Transverse colon (tissue), 4 donors: ENCODE measurements at regions not wholly inside any gene's neighbourhood (a gene's known extent, or its start where the extent isn't known, plus 50 kb on each side); places are given as distances from the start of the nearest gene placed in this dataset.

Experiments used
- DNase-seq: peaks from one replicate; pipeline ENCODE4 v3.0.0-alpha.2; 2019
- H3K27ac ChIP-seq, 4 donors: fragments of 200-600 bp; sonication (generic); 2 replicates each; pipeline ENCODE4 v1.5.1; 2016 to 2018; ENCODE audit warnings: inconsistent platforms in 4 of 4
- H3K27me3 ChIP-seq: fragments of 200-600 bp; sonication (generic); 2 replicates; pipeline ENCODE4 v1.5.1; 2017; ENCODE audit warnings: inconsistent platforms
- H3K36me3 ChIP-seq, 4 donors: fragments of 200-600 bp; sonication (generic); 2 replicates each; pipeline ENCODE4 v1.5.1; 2017 to 2019; ENCODE audit warnings: inconsistent platforms in 4 of 4
- H3K4me1 ChIP-seq, 4 donors: fragments of 200-600 bp; sonication (generic); 2 replicates each; pipeline ENCODE4 v1.5.1; 2017 to 2020; ENCODE audit warnings: inconsistent platforms in 4 of 4
- H3K4me3 ChIP-seq, 4 donors: fragments of 200-600 bp; sonication (generic); 1 replicate in 1 of 4; 2 replicates in 3 of 4; pipeline versions ENCODE4 v1.5.1 to v1.6.1; 2017 to 2019; ENCODE audit warnings: inconsistent platforms in 4 of 4
- H3K9me3 ChIP-seq, 2 donors: fragments of 200-600 bp; sonication (generic); 2 replicates each; pipeline ENCODE4 v1.5.1; 2017 to 2019; ENCODE audit warnings: inconsistent platforms in 2 of 2
- CTCF ChIP-seq, 5 experiments: fragments of 200-600 bp in 3 of 5; fragments of 450-650 bp in 2 of 5; sonication (generic) in 3 of 5; IDR thresholded peaks; 1 replicate in 2 of 5; 2 replicates in 3 of 5; pipeline ENCODE4 v1.5.1; 2016 to 2017; ENCODE audit warnings: antibody characterized with exemption in 5 of 5, inconsistent platforms in 3 of 5, mild to moderate bottlenecking in 2 of 5, moderate library complexity in 1 of 5
- EP300 ChIP-seq: sonication (generic); formaldehyde crosslinking; IDR thresholded peaks from one replicate; pipeline ENCODE4 v1.6.1; 2017; ENCODE audit warnings: antibody characterized with exemption, low read depth
- POLR2A ChIP-seq: fragments of 450-650 bp; IDR thresholded peaks from one replicate; pipeline ENCODE4 v1.6.1; 2016; ENCODE audit warnings: antibody characterized with exemption, mild to moderate bottlenecking, moderate library complexity
- POLR2AphosphoS5 ChIP-seq, 3 donors: sonication (generic); formaldehyde crosslinking; IDR thresholded peaks; one replicate each; pipeline ENCODE4 v1.6.1; 2016; ENCODE audit warnings: antibody characterized with exemption in 3 of 3
- WGBS, 2 donors: methylation state at CpG; one replicate each; pipeline ENCODE4 v1.1.5; 2018; ENCODE audit warnings: low coverage in 1 of 2; 5-methylcytosine and 5-hydroxymethylcytosine counted together
- in situ Hi-C, 4 donors: fragments of 200-750 bp; cut with MboI; loops; one replicate each; pipeline versions ENCODE4 v1.15.0 to v1.15.1; 2017; ENCODE audit warnings: low sequenced_read_pairs in 3 of 4, low pct_ligation_motif_present in 1 of 4, low pct_unique_long_range_greater_than_20kb in 1 of 4
- intact Hi-C: fragments of 100-400 bp; cut with DNase I; formaldehyde crosslinking; loops from one replicate; pipeline ENCODE4 v1.15.1; 2023; ENCODE audit warnings: low total_unique reads

GRCh38 chr19:29004796-29005195, 208.2 kb downstream of the UQCRFS1 start:
- H3K4me3 ChIP-seq = no peak overlapping the region
- H3K9me3 ChIP-seq = no peaks in the 10 kb centered on the region
- in situ Hi-C loops (no loop called here), intact Hi-C loops (no loop called here)
- no peaks in the 10 kb centered on the region for H3K27me3 ChIP-seq
- H3K27ac ChIP-seq = no peak overlapping the region
- no peaks in the 10 kb centered on the region for H3K36me3 ChIP-seq
- H3K4me1 ChIP-seq = no peaks in the 10 kb centered on the region
- WGBS, 2 donors = 94 to 100% methylated on average over 2 to 7 of the region's 7 CpGs
- no peak for TF ChIP-seq CTCF (IDR thresholded peaks at IDR 0.05)
- no peak for TF ChIP-seq POLR2A
- no peak for TF ChIP-seq EP300
- no peak for TF ChIP-seq POLR2AphosphoS5 (IDR thresholded peaks at IDR 0.05)
- no peak for DNase-seq

- H3K9me3 ChIP-seq = no peaks in the 10 kb centered on the region
- no peak overlapping the region for H3K27ac ChIP-seq
- H3K4me3 ChIP-seq = no peak overlapping the region
- no peaks in the 10 kb centered on the region for H3K27me3 ChIP-seq
- DNase-seq = no peak
- no peak for TF ChIP-seq POLR2A
- WGBS, 2 donors = 80 to 100% methylated on average over 1 to 7 of the region's 7 CpGs
- no peaks in the 10 kb centered on the region for H3K4me1 ChIP-seq
- H3K36me3 ChIP-seq = no peaks in the 10 kb centered on the region
- in situ Hi-C loops = no loop called here
- intact Hi-C loops = no loop called here
Measured at GRCh38 chr19:29003641-29004409, 209.1 kb downstream of the UQCRFS1 start.

- in situ Hi-C loops = no loop called here
- no peak for DNase-seq
- no peak for TF ChIP-seq POLR2AphosphoS5 (IDR thresholded peaks at IDR 0.05)
- no peak for TF ChIP-seq CTCF (IDR thresholded peaks at IDR 0.05)
- TF ChIP-seq EP300 = no peak
- no peak for TF ChIP-seq POLR2A
Measured at GRCh38 chr19:29002336-29002735, 210.6 kb downstream of the UQCRFS1 start.

GRCh38 chr19:29001597-29002245, 211.2 kb downstream of the UQCRFS1 start:
- Histone ChIP-seq H3K27me3 (no peaks in the 10 kb centered on the region), H3K4me3 (no peak overlapping the region), H3K4me1 (no peaks in the 10 kb centered on the region), H3K36me3 (no peaks in the 10 kb centered on the region), H3K27ac (no peak overlapping the region), H3K9me3 (no peaks in the 10 kb centered on the region)
- in situ Hi-C loops = no loop called here
- intact Hi-C loops = no loop called here
- no peak for TF ChIP-seq EP300
- 55 to 57% methylated on average over 9 to 12 of the region's 12 CpGs for WGBS, 2 donors
- DNase-seq = no peak

More at GRCh38 chr19:29002336-29002735, 210.6 kb downstream of the UQCRFS1 start:
- no peak overlapping the region for H3K27ac ChIP-seq
- H3K4me3 ChIP-seq = no peak overlapping the region
- whole genome bisulfite sequencing, 2 donors = 60 to 80% methylated on average over 2 to 10 of the region's 10 CpGs
- no peaks in the 10 kb centered on the region for H3K27me3 ChIP-seq
- no peaks in the 10 kb centered on the region for H3K9me3 ChIP-seq
- H3K36me3 ChIP-seq = no peaks in the 10 kb centered on the region
- no peaks in the 10 kb centered on the region for H3K4me1 ChIP-seq
- intact Hi-C loops = no loop called here

- TF ChIP-seq EP300 (no peak), CTCF (IDR thresholded peaks at IDR 0.05) (no peak), POLR2A (no peak), POLR2AphosphoS5 (IDR thresholded peaks at IDR 0.05) (no peak)
- 63% methylated on average over 7 of the region's 7 CpGs; no CpG with 5 or more reads in 1 of the 2 donors for WGBS, 2 donors
- no peak for DNase-seq
- no peaks in the 10 kb centered on the region for H3K27me3 ChIP-seq
- in situ Hi-C loops = no loop called here
- intact Hi-C loops = no loop called here
- no peaks in the 10 kb centered on the region for H3K4me1 ChIP-seq
- no peaks in the 10 kb centered on the region for H3K9me3 ChIP-seq
- no peak overlapping the region for H3K4me3 ChIP-seq
- no peak overlapping the region for H3K27ac ChIP-seq
- H3K36me3 ChIP-seq = no peaks in the 10 kb centered on the region
Measured at GRCh38 chr19:29001141-29001581, 211.8 kb downstream of the UQCRFS1 start.
